Activated CD4-positive, alpha-beta T cell treated with anti-CD3 and anti-CD28 coated beads for 1 hour (primary cell): ENCODE measurements at regions not wholly inside any gene's neighbourhood (a gene's known extent, or its start where the extent isn't known, plus 50 kb on each side); places are given as distances from the start of the nearest gene placed in this dataset.

Source experiments
- DNase-seq: peaks from one replicate; pipeline ENCODE4 v3.0.0-alpha.2; 2020

- DNase-seq, result no peak
These were observed 362.0 kb upstream of the NFE2L3 start for GRCh38 chr7:25789701-25790640.

DNA sequence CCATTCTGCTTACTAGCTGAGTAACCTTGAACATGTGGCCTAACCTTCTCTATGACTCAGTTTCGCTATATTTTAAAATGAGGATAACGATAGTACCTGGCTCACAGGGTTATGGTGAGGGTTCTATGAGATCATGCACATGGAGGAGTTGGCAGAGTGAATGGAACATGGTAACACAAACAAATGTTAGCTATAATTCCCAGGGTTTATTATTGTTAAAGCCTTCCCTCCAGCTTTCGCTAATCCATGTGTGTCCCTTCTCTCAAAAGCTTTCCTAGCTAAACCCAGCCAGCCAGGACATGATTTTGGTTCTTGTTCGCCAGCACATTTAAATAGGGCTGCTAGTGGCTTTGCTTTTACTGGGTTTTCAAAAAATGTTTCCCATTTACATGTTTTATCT, 361.0 kb upstream of the NFE2L3 start:
- no peak for DNase-seq

DNA sequence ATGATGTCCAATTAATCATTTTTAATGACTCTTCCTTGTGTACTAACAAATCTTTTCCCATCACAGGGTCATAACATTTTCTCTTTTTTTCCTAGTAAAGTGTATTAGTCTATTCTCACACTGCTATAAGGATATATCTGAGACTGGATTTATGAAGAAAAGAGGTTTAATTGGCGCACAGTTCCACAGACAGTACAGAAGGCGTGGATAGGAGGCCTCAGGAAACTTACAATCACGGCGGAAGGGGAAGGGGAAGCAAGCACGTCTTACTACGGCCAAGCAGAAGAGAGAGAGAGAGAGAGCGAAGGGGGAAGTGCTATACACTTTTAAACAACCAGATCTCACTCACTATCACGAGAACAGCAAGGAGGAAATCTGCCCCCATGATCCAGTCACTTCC, 359.4 kb upstream of the NFE2L3 start:
- no peak for DNase-seq

- no peak for DNase-seq
These were observed 356.2 kb upstream of the NFE2L3 start for GRCh38 chr7:25795824-25796235.

DNA sequence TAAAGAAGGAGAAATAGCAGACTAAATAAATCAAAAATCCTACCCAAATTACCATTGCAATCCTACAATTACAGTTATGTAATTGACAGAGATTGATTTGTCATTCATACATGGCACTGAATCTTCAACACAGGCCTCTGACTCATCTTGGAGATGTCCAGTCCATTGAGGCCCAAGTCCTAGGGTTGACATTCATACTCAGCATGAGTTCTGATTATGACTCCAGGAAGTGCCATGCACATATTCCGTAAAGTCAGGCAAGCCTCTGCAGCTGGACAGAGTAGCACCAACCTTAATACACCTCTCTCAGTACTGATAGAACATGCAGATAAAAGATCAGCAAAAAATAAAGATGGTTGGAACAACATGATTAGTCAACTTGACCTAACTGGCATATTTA, 353.7 kb upstream of the NFE2L3 start:
- no peak for DNase-seq

- no peak for DNase-seq
These were observed 350.8 kb upstream of the NFE2L3 start for GRCh38 chr7:25801214-25801613.

- no peak for DNase-seq
These were observed 349.9 kb upstream of the NFE2L3 start for GRCh38 chr7:25802057-25802456.

DNA sequence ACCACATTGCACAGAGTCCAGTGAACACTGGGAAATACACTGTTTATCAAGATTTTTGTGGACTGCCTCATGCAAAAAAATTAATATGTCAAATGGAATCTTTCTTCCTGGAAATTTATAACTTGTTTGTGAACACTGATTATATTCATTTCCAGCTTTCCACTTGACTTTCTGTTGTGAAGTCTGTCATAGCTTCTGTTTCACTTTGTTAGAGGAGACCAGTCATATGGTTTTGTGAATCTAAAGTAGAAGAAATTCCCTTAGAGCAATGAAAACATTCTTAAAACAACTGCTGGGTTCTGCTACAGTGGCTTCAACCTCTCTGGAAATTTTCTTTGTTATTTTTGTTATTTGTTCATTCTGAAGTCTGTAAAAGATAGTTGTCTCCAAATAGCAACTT, 349.5 kb upstream of the NFE2L3 start:
- DNase-seq, result no peak

DNA sequence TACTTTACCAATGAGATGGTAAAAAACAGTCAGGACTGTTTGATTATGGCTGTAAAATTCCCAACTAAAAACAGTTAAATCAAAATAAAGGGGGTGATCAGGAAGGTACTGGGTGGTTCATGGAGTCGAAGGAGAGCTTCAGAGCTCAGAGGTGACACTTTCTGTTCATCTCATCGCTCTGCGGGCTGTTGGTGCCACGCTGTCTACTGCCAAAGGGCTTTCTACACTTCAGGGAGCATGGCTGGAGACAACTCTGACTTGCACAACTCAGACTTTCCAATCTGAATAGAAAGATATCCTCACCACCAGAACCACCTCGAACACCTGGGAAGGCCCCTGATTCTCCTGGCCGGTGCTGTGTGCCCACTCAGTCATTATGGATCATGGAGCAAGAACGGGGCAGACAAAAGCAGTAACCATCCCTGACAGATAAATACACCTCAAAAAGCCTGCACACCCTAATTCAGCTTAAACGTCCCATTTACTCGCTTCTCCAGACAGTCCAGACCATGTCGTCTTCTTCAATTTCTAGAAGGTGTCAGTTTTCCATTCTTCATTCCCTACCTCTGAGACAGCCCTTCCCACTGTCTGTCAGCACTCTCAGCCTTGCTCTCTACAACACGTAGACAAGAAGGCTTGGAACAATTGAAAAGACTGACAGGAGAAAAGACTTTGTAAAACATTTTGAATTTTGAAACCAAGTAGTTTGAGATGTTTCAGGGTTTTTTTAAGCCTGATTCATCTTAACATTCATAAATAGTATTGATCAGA, 348.7 kb upstream of the NFE2L3 start:
- no peak for DNase-seq

- DNase-seq, result no peak
These were observed 347.8 kb upstream of the NFE2L3 start for GRCh38 chr7:25804154-25804553.

DNA sequence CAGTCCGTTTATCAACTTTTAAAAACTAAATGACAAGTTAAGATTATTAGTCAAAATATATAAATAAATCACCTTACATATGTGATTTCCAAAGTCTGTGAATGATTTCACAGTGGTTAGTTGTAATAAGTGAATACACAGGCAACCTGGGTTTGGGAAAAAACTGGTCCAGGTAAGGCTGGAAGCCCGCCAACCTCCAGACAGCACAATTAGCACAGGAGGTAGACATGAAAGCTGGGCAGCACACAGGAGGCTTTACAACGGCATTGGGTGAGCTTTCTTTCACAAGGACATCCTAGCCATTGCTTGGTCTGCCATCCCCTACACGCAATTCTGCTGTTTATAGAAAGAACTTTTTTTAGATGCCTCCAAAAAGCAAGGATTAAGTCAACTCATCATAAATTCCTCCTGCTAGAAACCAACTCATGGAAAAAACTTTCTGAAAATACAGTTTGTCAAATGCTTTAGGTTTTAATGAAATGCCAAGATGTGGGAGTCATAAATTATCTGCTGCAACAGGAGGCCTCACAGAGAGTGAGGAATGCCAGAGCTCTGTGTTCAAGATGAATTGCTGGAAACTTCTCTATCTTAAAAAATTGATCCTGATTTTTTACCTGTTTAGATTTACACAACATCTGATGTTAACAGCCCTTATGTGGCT, 346.8 kb upstream of the NFE2L3 start:
- DNase-seq, result no peak

DNA sequence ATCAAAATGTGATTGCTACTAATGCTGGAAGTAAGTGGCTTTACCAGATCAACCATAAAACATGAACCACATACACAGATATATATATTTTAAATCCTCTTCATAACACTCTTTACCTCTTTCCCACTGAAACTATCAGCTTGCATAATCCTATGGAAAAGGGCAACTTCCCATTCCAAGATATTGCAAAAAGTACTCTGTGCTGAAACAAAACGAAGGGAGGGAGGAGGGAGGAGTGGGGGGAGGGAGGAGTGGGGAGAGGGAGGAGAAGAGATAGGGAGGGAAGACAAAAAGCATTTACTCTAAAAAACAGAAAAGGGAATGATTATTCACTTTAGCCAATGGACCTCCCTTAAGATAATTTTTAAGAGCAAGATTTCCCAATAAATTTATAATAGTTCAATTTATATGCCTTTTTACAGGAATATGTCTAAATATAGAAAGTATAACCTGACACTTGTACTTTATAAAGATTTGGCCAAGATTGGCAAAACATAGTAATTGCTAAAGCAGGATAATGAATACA, 344.8 kb upstream of the NFE2L3 start:
- DNase-seq, result no peak

DNA sequence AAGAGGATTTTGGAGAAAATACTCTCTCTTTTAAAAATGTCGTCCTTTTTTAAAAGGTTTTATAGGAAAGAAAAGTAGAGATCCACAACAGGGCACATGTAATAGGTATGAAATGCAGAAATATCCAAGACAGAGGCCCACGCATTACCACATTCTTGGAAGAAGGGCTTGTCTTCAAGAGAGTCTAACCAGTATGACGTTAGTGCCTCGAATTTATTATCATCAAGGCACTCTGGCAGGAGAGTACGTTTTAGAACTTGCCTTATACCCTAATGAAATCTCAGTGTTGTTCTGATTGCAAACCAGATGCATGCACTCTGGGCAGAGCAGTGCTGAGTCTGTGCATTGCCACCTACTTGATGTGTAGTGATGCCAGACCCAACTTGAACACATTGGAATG, 342.6 kb upstream of the NFE2L3 start:
- DNase-seq, result no peak

DNA sequence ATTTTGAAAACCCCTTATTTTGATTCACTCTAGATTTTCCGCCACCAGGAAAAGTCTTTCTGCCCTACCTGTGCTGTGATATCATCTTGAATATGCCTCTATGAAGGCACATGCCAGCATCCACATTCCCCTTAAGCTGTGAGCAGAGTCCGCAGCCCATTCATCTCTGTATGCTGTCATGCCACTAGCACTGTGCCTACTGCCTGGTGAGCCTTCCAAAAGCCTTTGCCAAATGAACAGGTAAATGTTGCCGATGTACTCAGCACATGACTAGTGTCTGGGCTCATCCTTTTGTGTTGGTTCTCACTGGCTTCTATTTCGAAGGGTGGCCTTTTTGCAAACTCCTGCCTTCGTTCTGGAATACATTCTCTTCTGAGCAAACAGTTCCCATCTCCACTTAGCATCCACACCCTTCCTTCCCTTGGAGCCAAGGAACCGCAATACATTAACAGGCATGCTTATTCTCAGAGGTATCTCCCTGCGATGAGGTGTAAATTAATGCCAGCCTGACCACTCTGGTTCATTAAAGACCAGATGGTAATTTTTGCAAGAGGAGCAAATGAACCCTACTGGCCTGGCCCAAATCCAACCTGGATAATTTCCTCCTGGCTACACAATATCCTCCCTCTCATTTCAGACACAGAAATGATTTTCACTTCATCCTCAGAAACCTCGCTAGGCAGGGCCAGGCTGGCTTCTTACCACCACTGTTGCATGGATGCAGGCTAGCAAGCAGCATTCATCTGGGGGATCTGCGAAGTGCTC, 339.7 kb upstream of the NFE2L3 start:
- DNase-seq, result no peak

- DNase-seq, result no peak
These were observed 338.6 kb upstream of the NFE2L3 start for GRCh38 chr7:25813381-25813780.

DNA sequence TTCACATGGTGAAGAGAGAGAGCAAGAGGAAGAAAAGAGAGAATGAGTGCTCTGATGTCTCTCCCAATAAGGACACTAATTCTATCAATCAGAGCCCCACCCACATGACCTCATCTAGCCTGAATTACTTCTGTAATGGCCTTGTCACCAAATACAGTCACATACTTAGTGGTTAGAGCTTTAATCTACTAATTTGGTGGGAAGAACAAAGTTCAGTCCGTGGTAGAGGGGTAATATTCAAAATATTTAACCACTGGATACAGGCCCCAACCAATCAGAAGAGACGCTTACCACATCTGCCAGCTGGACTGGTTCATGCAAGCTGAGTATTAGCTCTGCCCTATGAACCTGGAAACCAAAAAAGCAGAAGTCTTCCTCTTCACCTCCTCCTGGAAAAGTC, 336.3 kb upstream of the NFE2L3 start:
- DNase-seq, result no peak

DNA sequence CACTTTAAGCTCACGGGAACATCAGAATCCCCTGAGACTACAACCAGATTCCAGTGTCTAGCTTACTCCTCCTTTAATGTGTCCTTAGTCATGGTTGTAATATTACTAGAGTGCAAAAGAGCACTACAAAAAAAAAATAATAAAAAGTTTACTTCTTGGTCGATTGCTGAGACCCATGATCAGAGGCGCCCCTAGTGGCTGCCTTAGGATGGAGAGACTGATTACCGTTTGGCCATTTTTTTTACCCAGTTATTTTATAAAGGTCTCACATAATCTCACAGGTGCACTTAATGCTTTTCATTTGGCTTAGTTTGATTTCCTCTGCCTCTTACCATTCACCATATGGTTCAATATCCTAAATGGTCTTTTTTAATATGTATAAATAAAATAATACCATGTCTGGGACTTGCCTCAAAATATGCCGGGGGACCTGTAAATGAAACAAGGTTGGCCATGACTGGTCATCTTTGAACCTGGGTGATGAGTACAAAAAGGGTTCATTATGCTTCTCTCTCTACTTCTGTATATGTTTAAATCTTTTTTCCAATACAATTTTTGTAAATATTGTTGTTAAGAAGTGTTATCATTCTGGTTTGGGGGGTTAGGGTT, 331.5 kb upstream of the NFE2L3 start:
- DNase-seq, result no peak

DNA sequence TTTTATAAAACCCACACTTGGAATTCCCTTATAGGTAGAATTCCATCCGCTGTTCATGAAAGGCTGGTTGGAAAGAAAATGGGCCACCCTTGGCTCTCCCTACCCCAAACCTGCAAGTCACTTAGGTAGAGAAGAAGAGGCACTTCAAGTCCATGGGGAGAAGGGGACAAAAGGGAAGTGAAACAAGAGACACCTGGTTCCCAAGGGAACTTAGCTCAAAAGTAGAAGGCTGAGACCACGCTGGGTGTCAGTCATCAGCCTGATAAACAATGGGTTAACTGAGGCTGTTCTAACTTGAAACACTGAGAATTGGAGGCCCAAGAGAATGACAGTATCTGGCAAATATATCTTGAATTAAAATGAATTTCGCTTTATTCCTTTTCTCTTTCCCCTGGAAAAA, 330.8 kb upstream of the NFE2L3 start:
- no peak for DNase-seq

- DNase-seq, result no peak
These were observed 329.2 kb upstream of the NFE2L3 start for GRCh38 chr7:25822823-25823222.

DNA sequence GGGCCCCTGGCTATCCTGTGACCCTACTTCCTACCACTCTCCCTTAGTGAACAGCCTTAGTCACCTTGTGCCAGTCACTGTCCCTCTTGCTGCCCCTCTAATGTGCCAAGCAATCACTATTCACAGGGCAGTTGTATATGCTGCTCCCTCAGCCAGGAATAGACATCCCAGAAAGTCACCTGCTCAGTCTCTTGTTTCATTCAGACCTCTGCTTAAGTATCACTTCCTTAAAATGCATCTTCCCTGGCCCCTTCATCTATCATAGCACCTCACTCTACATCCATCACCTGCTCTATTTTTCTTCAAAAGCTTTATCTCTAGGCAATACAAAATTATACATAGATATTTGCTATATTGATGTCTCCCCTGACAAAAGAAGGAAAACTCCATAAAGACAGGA, 328.4 kb upstream of the NFE2L3 start:
- no peak for DNase-seq

GRCh38 chr7:25828468-25828867, 323.5 kb upstream of the NFE2L3 start:
- no peak for DNase-seq

GRCh38 chr7:25829663-25830062, 322.3 kb upstream of the NFE2L3 start:
- DNase-seq, result no peak
